Parathyroid adenoma (tissue), 2 donors: ENCODE measurements at regions not wholly inside any gene's neighbourhood (a gene's known extent, or its start where the extent isn't known, plus 50 kb on each side); places are given as distances from the start of the nearest gene placed in this dataset.
"Not testable (repeated sequence)": the region's sequence is repeated elsewhere in the genome, so short reads cannot be mapped to it uniquely, and the experiment has no call there.

ENCODE experiments used
- H2AFZ ChIP-seq: fragments of 300-600 bp; sonication (generic); one replicate; pipeline ENCODE4 v1.7.0; 2017; ENCODE audit warnings: antibody characterized with exemption, mild to moderate bottlenecking
- H3K27ac ChIP-seq: fragments of 300-600 bp; sonication (generic); one replicate; pipeline ENCODE4 v1.7.0; 2017
- H3K27me3 ChIP-seq: fragments of 300-600 bp; sonication (generic); one replicate; pipeline ENCODE4 v1.7.0; 2017; ENCODE audit warnings: low read length; ENCODE audit not compliant: control insufficient read depth, insufficient read depth
- H3K36me3 ChIP-seq: fragments of 300-600 bp; sonication (generic); one replicate; pipeline ENCODE4 v1.7.0; 2017; ENCODE audit warnings: low read length; ENCODE audit not compliant: control insufficient read depth, insufficient read depth
- H3K4me1 ChIP-seq: fragments of 300-600 bp; sonication (generic); one replicate; pipeline ENCODE4 v1.7.0; 2017; ENCODE audit warnings: control low read depth
- H3K4me2 ChIP-seq: fragments of 300-600 bp; sonication (generic); one replicate; pipeline ENCODE4 v1.7.0; 2017; ENCODE audit warnings: low read length
- H3K4me3 ChIP-seq: fragments of 300-600 bp; sonication (generic); one replicate; pipeline ENCODE4 v1.7.0; 2017; ENCODE audit warnings: low read depth, low read length
- H3K79me2 ChIP-seq: fragments of 300-600 bp; sonication (generic); one replicate; pipeline ENCODE4 v1.7.0; 2017; ENCODE audit warnings: control low read depth
- H3K9ac ChIP-seq: fragments of 300-600 bp; sonication (generic); one replicate; pipeline ENCODE4 v1.7.0; 2017; ENCODE audit warnings: mild to moderate bottlenecking
- H3K9me3 ChIP-seq: fragments of 300-600 bp; sonication (generic); one replicate; pipeline ENCODE4 v1.7.0; 2017; ENCODE audit warnings: low read length; ENCODE audit not compliant: control insufficient read depth
- TF ChIP-seq, protein P1 (sequence below): fragments of 300-600 bp; sonication (generic); IDR thresholded peaks from one replicate; pipeline ENCODE4 v1.7.0; 2017; ENCODE audit warnings: antibody characterized with exemption, mild to moderate bottlenecking
- donor health status: primary hyperparathyroidism.

GRCh38 chr6:61192610-61193009 lies 1093.4 kb downstream of the KHDRBS2 start:
- TF ChIP-seq, protein P1, sequence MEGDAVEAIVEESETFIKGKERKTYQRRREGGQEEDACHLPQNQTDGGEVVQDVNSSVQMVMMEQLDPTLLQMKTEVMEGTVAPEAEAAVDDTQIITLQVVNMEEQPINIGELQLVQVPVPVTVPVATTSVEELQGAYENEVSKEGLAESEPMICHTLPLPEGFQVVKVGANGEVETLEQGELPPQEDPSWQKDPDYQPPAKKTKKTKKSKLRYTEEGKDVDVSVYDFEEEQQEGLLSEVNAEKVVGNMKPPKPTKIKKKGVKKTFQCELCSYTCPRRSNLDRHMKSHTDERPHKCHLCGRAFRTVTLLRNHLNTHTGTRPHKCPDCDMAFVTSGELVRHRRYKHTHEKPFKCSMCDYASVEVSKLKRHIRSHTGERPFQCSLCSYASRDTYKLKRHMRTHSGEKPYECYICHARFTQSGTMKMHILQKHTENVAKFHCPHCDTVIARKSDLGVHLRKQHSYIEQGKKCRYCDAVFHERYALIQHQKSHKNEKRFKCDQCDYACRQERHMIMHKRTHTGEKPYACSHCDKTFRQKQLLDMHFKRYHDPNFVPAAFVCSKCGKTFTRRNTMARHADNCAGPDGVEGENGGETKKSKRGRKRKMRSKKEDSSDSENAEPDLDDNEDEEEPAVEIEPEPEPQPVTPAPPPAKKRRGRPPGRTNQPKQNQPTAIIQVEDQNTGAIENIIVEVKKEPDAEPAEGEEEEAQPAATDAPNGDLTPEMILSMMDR = no peak
- no peaks in the 10 kb centered on the region for H3K27me3 ChIP-seq
- H3K79me2 ChIP-seq = no peaks in the 10 kb centered on the region
- no peaks in the 10 kb centered on the region for H3K36me3 ChIP-seq
- H3K4me2 ChIP-seq = no peak overlapping the region
- no peaks in the 10 kb centered on the region for H3K4me1 ChIP-seq
- H3K9ac ChIP-seq = no peak overlapping the region
- H2AFZ ChIP-seq = no peak overlapping the region
- no peak overlapping the region for H3K27ac ChIP-seq
- no peaks in the 10 kb centered on the region for H3K9me3 ChIP-seq
- no peak overlapping the region for H3K4me3 ChIP-seq

GRCh38 chr6:61168878-61169277 lies 1117.1 kb downstream of the KHDRBS2 start:
- Histone ChIP-seq H3K79me2 (no peaks in the 10 kb centered on the region), H3K4me2 (no peak overlapping the region), H3K4me1 (no peaks in the 10 kb centered on the region), H3K36me3 (no peaks in the 10 kb centered on the region), H3K27me3 (no peaks in the 10 kb centered on the region), H3K4me3 (no peak overlapping the region), H3K9ac (no peak overlapping the region), H3K27ac (no peak overlapping the region), H2AFZ (no peak overlapping the region), H3K9me3 (no peaks in the 10 kb centered on the region)
- TF ChIP-seq, protein P1 = no peak

DNA sequence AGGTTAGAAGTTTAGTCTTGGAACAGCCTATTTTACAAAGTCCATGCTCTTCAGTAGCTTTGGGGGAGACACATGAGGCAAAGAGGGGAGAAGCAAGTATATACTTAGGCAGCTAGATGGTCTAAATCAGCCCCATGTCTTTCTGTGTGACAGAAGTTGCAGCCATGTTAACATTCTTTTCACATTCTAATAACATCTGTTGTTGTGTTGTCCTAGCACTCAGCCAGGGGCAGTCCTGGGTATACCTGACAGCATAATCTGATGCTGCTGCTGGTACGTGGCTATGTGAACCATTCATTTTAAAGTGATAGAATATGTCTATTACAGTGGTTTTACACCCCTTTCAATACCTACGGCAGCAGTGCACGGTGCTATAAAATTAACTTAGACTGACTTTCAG lies 1137.0 kb downstream of the KHDRBS2 start:
- not testable (repeated sequence) for H3K79me2 ChIP-seq, H3K4me3 ChIP-seq, H3K36me3 ChIP-seq, H3K27me3 ChIP-seq, H3K27ac ChIP-seq, H3K9me3 ChIP-seq, H3K4me2 ChIP-seq, H3K9ac ChIP-seq, H3K4me1 ChIP-seq, H2AFZ ChIP-seq

DNA sequence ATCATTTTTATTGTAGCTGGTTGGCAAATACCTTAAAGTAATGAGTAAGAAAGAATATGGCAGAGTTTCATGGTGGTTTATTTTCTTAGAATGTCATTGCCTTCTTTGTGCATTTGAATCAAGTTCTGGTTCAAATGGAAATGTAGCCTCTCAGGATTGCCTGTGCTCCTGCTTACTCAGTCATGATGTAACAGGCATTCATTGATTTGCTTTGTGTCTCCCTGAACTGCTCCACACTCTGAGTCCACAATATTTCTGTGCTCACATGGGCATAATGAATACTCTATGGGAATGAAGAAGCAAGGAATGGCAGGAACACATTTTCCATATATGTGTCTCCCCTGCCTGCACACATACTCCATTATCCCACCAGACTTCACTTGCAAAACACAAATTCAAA lies 1143.8 kb downstream of the KHDRBS2 start:
- H3K4me2 ChIP-seq, H3K79me2 ChIP-seq, H2AFZ ChIP-seq, H3K36me3 ChIP-seq, H3K27ac ChIP-seq, H3K9ac ChIP-seq, H3K4me3 ChIP-seq, H3K4me1 ChIP-seq, H3K9me3 ChIP-seq, H3K27me3 ChIP-seq: not testable (repeated sequence)

DNA sequence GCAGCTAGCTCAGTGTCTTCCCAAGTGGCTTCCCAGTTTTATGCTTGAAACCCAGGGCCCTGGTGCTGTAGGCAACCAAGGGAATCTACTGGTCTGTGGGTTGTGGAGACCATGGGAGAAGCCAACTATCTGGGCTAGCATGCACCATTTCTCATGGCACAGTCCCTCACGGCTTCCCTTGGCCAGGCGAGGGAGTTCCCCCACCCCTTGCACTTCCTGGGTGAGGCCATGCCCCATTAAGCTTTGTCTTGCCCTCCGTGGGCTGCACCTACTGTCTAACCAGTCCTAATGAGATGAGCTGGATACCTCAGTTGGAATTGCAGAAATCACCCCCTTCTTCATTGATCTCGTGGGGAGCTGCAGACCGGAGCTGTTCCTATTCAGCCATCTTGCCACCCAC lies 1152.0 kb downstream of the KHDRBS2 start:
- no peak overlapping the region for H3K4me3 ChIP-seq
- no peak overlapping the region for H2AFZ ChIP-seq
- TF ChIP-seq, protein P1 = no peak
- H3K4me1 ChIP-seq = no peaks in the 10 kb centered on the region
- H3K9ac ChIP-seq = no peak overlapping the region
- H3K27ac ChIP-seq = no peak overlapping the region
- no peaks in the 10 kb centered on the region for H3K9me3 ChIP-seq
- no peak overlapping the region for H3K4me2 ChIP-seq
- H3K36me3 ChIP-seq = no peaks in the 10 kb centered on the region
- no peaks in the 10 kb centered on the region for H3K79me2 ChIP-seq
- no peaks in the 10 kb centered on the region for H3K27me3 ChIP-seq

- not testable (repeated sequence) for H3K79me2 ChIP-seq, H3K27ac ChIP-seq, H3K9ac ChIP-seq, H3K4me2 ChIP-seq, H3K4me1 ChIP-seq, H2AFZ ChIP-seq, H3K27me3 ChIP-seq, H3K36me3 ChIP-seq, H3K9me3 ChIP-seq, H3K4me3 ChIP-seq
Observed at GRCh38 chr6:61114185-61114584, 1171.8 kb downstream of the KHDRBS2 start.

GRCh38 chr6:61107914-61108313 lies 1178.1 kb downstream of the KHDRBS2 start:
- not testable (repeated sequence) for H3K79me2 ChIP-seq, H3K4me3 ChIP-seq, H3K27me3 ChIP-seq, H3K9me3 ChIP-seq, H3K27ac ChIP-seq, H3K4me2 ChIP-seq, H3K4me1 ChIP-seq, H3K9ac ChIP-seq, H3K36me3 ChIP-seq, H2AFZ ChIP-seq

DNA sequence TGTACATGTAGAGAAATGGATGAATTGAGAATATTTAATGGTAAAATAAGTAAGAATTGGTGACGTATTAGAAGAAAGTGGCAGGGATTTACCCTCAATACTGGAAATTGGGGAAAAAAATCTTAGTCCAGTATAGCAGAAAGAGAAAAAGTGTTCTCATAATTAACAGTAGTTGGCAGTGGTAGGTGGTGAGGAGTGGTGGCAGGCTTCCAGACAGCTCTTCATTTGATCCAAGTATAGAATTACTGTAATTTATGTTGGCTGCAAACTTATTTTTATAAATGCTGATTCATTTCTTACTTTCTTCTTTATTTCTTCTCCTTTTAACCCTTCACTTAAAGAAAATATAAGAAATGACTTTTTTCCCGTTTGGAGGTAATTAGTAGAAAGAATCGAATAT lies 1182.4 kb downstream of the KHDRBS2 start:
- not testable (repeated sequence) for H2AFZ ChIP-seq, H3K9ac ChIP-seq, H3K27me3 ChIP-seq, H3K4me1 ChIP-seq, H3K9me3 ChIP-seq, H3K4me3 ChIP-seq, H3K79me2 ChIP-seq, H3K4me2 ChIP-seq, H3K27ac ChIP-seq, H3K36me3 ChIP-seq
